K562 (cell line): ENCODE measurements at regions not wholly inside any gene's neighbourhood (a gene's known extent, or its start where the extent isn't known, plus 50 kb on each side); places are given as distances from the start of the nearest gene placed in this dataset.

Experiments
- ATAC-seq: fragments of 200-7000 bp; cut with Tn5 transposase; 3 replicates; pipeline ENCODE4 v1.9.1; 2020; ENCODE audit warnings: moderate library complexity
- BruUV-seq: library from RNA; stranded (reverse); fragments of 400-500 nt; replicated peaks from 2 replicates; lab custom pipeline; 2021; lab: Mats Ljungman, UMichigan
- CTCF ChIA-PET: fragments of 300-600 bp; formaldehyde crosslinking; extraction: SDS; loops from one replicate; lab custom pipeline; 2021; ENCODE audit warnings: low intra/inter-chr PET ratio; lab: Yijun Ruan, JAX
- POLR2A ChIA-PET: fragments of 300-600, 350-650 bp; sonication (Branson Sonifier 250); formaldehyde crosslinking; extraction: SDS; loops from one replicate; lab custom pipeline; 2021; ENCODE audit warnings: antibody characterized with exemption, inconsistent platforms; lab: Yijun Ruan, JAX
- DNase-seq, 4 experiments: peaks; one replicate each; pipeline versions ENCODE4 v3.0.0 to v3.0.0-alpha.2; 2011 to 2018; ENCODE audit warnings: low spot score in 3 of 4, mixed read lengths in 3 of 4; ENCODE audit errors: extremely low read depth in 1 of 4
- FAIRE-seq: peaks from 2 replicates; lab custom pipeline; 2011; peaks lifted over from hg19 to GRCh38; lab: Jason Lieb, UNC
- H2AFZ ChIP-seq: 2 replicates; pipeline ENCODE4 v1.6.0; 2011; ENCODE audit warnings: low read depth, low read length, control low read depth, inconsistent platforms
- H3K27ac ChIP-seq: fragments of 200-600 bp; 3 replicates; pipeline ENCODE4 v1.8.0; 2011; ENCODE audit warnings: low read depth, mild to moderate bottlenecking, control low read depth, inconsistent platforms, low read length, moderate library complexity, mixed read lengths; ENCODE audit errors: extremely low read depth
- H3K27me3 ChIP-seq, 2 experiments: fragments of 300-600 bp in 1 of 2; 2 replicates in 1 of 2; 3 replicates in 1 of 2; pipeline versions ENCODE4 v1.6.0 to v1.8.0; 2011; ENCODE audit warnings: inconsistent platforms in 2 of 2, low read length in 2 of 2, mild to moderate bottlenecking in 1 of 2, mixed read lengths in 1 of 2, moderate library complexity in 1 of 2; ENCODE audit not compliant: control insufficient read depth in 2 of 2, insufficient read depth in 2 of 2
- H3K36me3 ChIP-seq: fragments of 300-600 bp; 3 replicates; pipeline ENCODE4 v1.8.0; 2011; ENCODE audit warnings: mild to moderate bottlenecking, low read length, inconsistent platforms; ENCODE audit not compliant: control insufficient read depth, insufficient read depth
- H3K4me1 ChIP-seq, 2 experiments: fragments of 200-600 bp in 1 of 2; replicated peaks in 1 of 2; 2 replicates in 1 of 2; 3 replicates in 1 of 2; pipeline versions ENCODE4 v1.5.1 to v1.8.0; 2011; ENCODE audit warnings: inconsistent platforms in 2 of 2, low read length in 2 of 2, mild to moderate bottlenecking in 1 of 2, mixed read lengths in 1 of 2, moderate library complexity in 1 of 2; ENCODE audit not compliant: control insufficient read depth in 2 of 2, insufficient read depth in 2 of 2
- H3K4me2 ChIP-seq: 2 replicates; pipeline ENCODE4 v1.6.1; 2011; ENCODE audit warnings: low read length, control low read depth, inconsistent platforms, mixed read lengths; ENCODE audit not compliant: insufficient read depth
- H3K4me3 ChIP-seq: fragments of 200-600 bp; sonication (generic), shearing (Covaris generic); 2 replicates; pipeline ENCODE4 v1.5.1; 2016; ENCODE audit warnings: control low read depth, inconsistent platforms
- H3K79me2 ChIP-seq: fragments of 200-600 bp; 3 replicates; pipeline ENCODE4 v1.8.0; 2011; ENCODE audit warnings: low read length, inconsistent platforms; ENCODE audit not compliant: control insufficient read depth, insufficient read depth
- H3K9ac ChIP-seq, 2 experiments: 2 replicates each; pipeline versions ENCODE4 v1.6.0 to v1.6.1; 2011; ENCODE audit warnings: low read depth in 2 of 2, low read length in 2 of 2, control low read depth in 1 of 2, inconsistent platforms in 1 of 2, mild to moderate bottlenecking in 1 of 2, mixed read lengths in 1 of 2; ENCODE audit not compliant: insufficient read depth in 1 of 2
- H3K9me1 ChIP-seq: one replicate; pipeline ENCODE4 v1.6.0; 2011; ENCODE audit warnings: inconsistent platforms, mild to moderate bottlenecking, low read length, moderate library complexity; ENCODE audit not compliant: control insufficient read depth, insufficient read depth
- H3K9me3 ChIP-seq: replicated peaks from 2 replicates; pipeline ENCODE4 v1.5.1; 2011; ENCODE audit warnings: low read depth, low read length, inconsistent platforms; ENCODE audit not compliant: control insufficient read depth, insufficient read depth
- H4K20me1 ChIP-seq: replicated peaks from 2 replicates; pipeline ENCODE4 v1.6.1; 2011; ENCODE audit warnings: low read length, inconsistent platforms, mixed read lengths; ENCODE audit not compliant: control insufficient read depth, insufficient read depth
- CREB1 ChIP-seq, 2 experiments: sonication (generic) in 1 of 2; formaldehyde crosslinking in 1 of 2; IDR thresholded peaks; 2 replicates each; pipeline versions ENCODE4 v1.6.1 to v1.8.0; 2012 to 2022; ENCODE audit warnings: inconsistent platforms in 1 of 2, mild to moderate bottlenecking in 1 of 2, missing genetic modification reagents in 1 of 2, moderate library complexity in 1 of 2
- FOXM1 ChIP-seq, 2 experiments: fragments of 450-650 bp in 1 of 2; sonication (generic) in 1 of 2; formaldehyde crosslinking in 1 of 2; IDR thresholded peaks; 2 replicates each; pipeline versions ENCODE4 v1.6.1 to v1.9.0; 2017 to 2022; ENCODE audit warnings: low read depth in 2 of 2, mild to moderate bottlenecking in 2 of 2, missing genetic modification reagents in 1 of 2, moderate library complexity in 1 of 2
- GTF2A2 ChIP-seq: IDR thresholded peaks from 2 replicates; pipeline ENCODE4 v1.6.1; 2016; ENCODE audit warnings: mild to moderate bottlenecking, missing genetic modification characterization, missing compliant biosample characterization
- NONO ChIP-seq, 2 experiments: fragments of 200-400 bp in 1 of 2; fragments of 450-650 bp in 1 of 2; formaldehyde crosslinking in 1 of 2; IDR thresholded peaks; 2 replicates each; pipeline ENCODE4 v1.6.1; 2017; ENCODE audit warnings: low read depth in 2 of 2, mild to moderate bottlenecking in 2 of 2, moderate library complexity in 2 of 2, low read length in 1 of 2
- POLR2H ChIP-seq: IDR thresholded peaks from 2 replicates; pipeline ENCODE4 v1.6.1; 2016; ENCODE audit warnings: missing genetic modification characterization, low read depth, mild to moderate bottlenecking, control low read depth, missing compliant biosample characterization, moderate library complexity
- RB1 ChIP-seq: fragments of 450-650 bp; IDR thresholded peaks from 2 replicates; pipeline ENCODE4 v1.6.1; 2017; ENCODE audit warnings: low read depth, mild to moderate bottlenecking
- ZFPM2 ChIP-seq: fragments of 250-450 bp; sonication (Bioruptor Pico); IDR thresholded peaks from 2 replicates; pipeline ENCODE4 v1.5.1; 2022; ENCODE audit warnings: mild to moderate bottlenecking
- ZNF583 ChIP-seq: fragments of 250-450 bp; sonication (Bioruptor Pico); IDR thresholded peaks from 2 replicates; pipeline ENCODE4 v1.4.0; 2020
- WGBS: fragments of 100-300 bp; shearing (Covaris generic); methylation state at CpG from one replicate; pipeline ENCODE4 v1.1.6; 2016; ENCODE audit warnings: low coverage, mixed read lengths; ENCODE audit not compliant: insufficient coverage; ENCODE audit errors: missing lambda C conversion rate; 5-methylcytosine and 5-hydroxymethylcytosine counted together
- in situ Hi-C: fragments of 300-500 bp; cut with MboI; formaldehyde crosslinking; loops from 4 replicates; pipeline ENCODE4 v1.15.0; 2018; ENCODE audit warnings: inconsistent platforms, mixed read lengths
- intact Hi-C: fragments of 100-400 bp; cut with micrococcal nuclease; formaldehyde crosslinking; loops from 2 replicates; pipeline ENCODE4 v1.14.2; 2022
- TF ChIP-seq, protein P1 (sequence below), 2 experiments: fragments of 450-650 bp; IDR thresholded peaks; 2 replicates each; pipeline ENCODE4 v1.6.1; 2016; ENCODE audit warnings: mild to moderate bottlenecking in 2 of 2, borderline replicate concordance in 1 of 2, low read depth in 1 of 2, moderate library complexity in 1 of 2

DNA sequence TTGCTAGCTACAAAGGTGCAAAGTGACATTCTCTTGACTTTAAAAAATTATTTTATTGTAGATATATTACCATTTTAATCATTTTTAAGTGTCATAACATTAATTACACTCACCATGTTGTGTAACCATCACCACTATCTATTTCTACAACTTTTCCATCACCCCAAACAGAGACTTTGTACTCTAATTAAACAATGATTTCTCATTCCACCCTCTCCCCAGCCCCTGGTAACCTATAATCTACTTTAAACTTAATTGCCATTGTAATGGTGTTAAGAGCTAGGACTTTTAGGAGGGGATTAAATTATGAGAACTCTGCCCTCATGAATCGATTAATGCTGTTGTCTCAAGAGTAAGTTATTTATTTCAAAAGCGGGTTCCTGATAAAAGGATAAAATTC is 352.9 kb upstream of the SEL1L start:
- Histone ChIP-seq H2AFZ (no peak overlapping the region), H3K4me1 (no peaks in the 10 kb centered on the region), H3K36me3 (no peaks in the 10 kb centered on the region)
- POLR2A ChIA-PET: interaction anchor here (0.6 kb wide), 1 partner anchor 294 kb away, joined by 3 read pairs; no protein-coding TSS in a partner anchor
- TF ChIP-seq ZNF583 (CRISPR knock-in tag): no peak
- no peak for TF ChIP-seq GTF2A2 (tag)
- no peak for TF ChIP-seq POLR2H (tag)
- no peak for TF ChIP-seq NONO (IDR thresholded peaks at IDR 0.05; ENCODE audit: low read depth in 2 of 2, low read length in 1 of 2)
- TF ChIP-seq, protein P1, sequence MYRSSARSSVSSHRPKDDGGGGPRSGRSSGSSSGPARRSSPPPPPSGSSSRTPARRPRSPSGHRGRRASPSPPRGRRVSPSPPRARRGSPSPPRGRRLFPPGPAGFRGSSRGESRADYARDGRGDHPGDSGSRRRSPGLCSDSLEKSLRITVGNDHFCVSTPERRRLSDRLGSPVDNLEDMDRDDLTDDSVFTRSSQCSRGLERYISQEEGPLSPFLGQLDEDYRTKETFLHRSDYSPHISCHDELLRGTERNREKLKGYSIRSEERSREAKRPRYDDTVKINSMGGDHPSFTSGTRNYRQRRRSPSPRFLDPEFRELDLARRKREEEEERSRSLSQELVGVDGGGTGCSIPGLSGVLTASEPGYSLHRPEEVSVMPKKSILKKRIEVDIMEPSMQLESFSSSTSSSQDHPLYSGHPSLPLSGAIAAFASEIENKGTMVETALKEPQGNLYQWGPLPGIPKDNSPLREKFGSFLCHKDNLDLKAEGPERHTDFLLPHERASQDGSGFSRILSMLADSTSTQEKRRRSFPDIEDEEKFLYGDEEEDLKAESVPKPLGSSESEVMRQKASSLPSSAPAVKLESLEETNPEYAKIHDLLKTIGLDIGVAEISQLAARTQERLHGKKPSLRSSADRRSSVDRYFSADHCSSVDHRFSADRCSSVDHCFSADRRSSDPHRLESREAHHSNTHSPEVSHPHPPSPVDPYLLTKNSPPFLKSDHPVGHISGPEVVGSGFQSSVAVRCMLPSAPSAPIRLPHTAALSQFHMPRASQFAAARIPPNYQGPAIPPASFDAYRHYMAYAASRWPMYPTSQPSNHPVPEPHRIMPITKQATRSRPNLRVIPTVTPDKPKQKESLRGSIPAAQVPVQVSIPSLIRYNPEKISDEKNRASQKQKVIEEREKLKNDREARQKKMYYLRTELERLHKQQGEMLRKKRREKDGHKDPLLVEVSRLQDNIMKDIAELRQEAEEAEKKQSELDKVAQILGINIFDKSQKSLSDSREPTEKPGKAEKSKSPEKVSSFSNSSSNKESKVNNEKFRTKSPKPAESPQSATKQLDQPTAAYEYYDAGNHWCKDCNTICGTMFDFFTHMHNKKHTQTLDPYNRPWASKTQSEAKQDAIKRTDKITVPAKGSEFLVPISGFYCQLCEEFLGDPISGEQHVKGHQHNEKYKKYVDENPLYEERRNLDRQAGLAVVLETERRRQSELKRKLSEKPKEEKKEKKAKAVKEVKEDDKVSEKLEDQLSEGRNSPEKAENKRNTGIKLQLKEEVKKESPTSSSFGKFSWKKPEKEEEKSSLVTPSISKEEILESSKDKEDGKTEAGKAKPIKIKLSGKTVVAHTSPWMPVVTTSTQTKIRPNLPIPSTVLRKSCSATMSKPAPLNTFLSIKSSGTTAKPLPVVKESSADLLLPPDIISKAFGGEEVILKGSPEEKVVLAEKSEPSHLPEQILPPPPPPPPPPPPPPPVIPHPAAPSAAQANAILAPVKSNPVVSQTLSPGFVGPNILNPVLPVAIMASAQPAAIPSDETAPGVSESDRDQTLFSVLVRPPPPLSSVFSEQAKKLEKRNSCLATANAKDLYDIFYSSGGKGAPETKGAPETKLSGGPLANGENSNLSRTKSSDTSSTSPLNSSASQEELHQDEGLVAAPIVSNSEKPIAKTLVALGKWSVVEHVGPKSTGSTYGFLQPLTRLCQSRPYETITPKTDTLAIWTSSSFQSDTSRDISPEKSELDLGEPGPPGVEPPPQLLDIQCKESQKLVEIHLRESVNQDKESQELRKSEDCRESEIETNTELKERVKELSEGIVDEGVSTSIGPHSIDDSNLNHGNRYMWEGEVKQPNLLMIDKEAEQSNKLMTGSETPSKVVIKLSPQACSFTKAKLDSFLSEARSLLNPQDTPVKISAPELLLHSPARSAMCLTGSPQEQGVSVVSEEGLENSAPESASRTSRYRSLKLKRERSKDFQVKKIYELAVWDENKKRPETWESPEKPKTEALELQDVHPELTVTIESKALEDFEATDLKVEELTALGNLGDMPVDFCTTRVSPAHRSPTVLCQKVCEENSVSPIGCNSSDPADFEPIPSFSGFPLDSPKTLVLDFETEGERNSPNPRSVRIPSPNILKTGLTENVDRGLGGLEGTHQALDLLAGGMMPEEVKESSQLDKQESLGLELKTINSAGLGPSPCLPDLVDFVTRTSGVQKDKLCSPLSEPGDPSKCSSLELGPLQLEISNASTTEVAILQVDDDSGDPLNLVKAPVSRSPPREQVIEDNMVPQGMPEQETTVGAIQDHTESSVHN (IDR thresholded peaks at IDR 0.05; ENCODE audit: borderline replicate concordance in 1 of 2, low read depth in 1 of 2): no peak
- TF ChIP-seq RB1: no peak
- TF ChIP-seq ZFPM2 (CRISPR knock-in tag): no peak
- TF ChIP-seq FOXM1 (IDR thresholded peaks at IDR 0.05; ENCODE audit: low read depth): no peak
- no peak for TF ChIP-seq FOXM1 (CRISPR knock-in tag; IDR thresholded peaks at IDR 0.05; ENCODE audit: low read depth)
- no peak for TF ChIP-seq CREB1 (IDR thresholded peaks at IDR 0.05)
- no peak for TF ChIP-seq CREB1 (CRISPR knock-in tag; IDR thresholded peaks at IDR 0.05)
- TF ChIP-seq, all 486 proteins: peak for 0
- H4K20me1 ChIP-seq: no peaks in the 10 kb centered on the region
- in situ Hi-C loops: no loop called here
- H3K9me3 ChIP-seq: no peaks in the 10 kb centered on the region
- no peak overlapping the region for H3K9ac ChIP-seq
- no peak overlapping the region for H3K27ac ChIP-seq
- no peaks in the 10 kb centered on the region for H3K27me3 ChIP-seq
- DNase-seq (no peak), FAIRE-seq (no peak), ATAC-seq (no peak)
- CTCF ChIA-PET: no interaction called here
- H3K4me3 ChIP-seq: no peak overlapping the region
- no TSS peak for BruUV-seq
- no peaks in the 10 kb centered on the region for H3K9me1 ChIP-seq
- no peak overlapping the region for H3K4me2 ChIP-seq
- H3K79me2 ChIP-seq: no peaks in the 10 kb centered on the region
- intact Hi-C loops: no loop called here
- WGBS: 0% methylated on average over 2 of the region's 2 CpGs
